ENCODE measurements at regions not wholly inside any gene's neighbourhood (a gene's known extent, or its start where the extent isn't known, plus 50 kb on each side); places are given as distances from the start of the nearest gene placed in this dataset.

DNA sequence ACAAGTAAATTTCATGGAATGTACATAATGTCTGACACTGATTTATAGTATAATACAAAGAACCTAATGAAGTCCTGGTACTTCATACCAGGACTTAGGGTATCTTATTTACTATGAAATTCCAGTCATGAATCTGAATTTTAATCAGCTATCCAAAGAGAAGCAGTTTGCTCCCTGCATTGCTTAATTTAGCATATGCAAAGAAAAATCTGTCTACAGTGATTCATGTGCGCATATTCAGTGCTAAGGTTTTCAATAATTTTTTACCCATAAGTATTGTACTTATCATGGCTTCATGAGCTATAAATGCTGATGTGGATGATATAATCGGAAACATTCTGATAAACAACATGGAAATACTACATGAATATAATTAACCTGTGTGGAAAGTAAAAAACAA, 185.6 kb upstream of the ARHGAP42 start:
- TF ChIP-seq, protein P1, sequence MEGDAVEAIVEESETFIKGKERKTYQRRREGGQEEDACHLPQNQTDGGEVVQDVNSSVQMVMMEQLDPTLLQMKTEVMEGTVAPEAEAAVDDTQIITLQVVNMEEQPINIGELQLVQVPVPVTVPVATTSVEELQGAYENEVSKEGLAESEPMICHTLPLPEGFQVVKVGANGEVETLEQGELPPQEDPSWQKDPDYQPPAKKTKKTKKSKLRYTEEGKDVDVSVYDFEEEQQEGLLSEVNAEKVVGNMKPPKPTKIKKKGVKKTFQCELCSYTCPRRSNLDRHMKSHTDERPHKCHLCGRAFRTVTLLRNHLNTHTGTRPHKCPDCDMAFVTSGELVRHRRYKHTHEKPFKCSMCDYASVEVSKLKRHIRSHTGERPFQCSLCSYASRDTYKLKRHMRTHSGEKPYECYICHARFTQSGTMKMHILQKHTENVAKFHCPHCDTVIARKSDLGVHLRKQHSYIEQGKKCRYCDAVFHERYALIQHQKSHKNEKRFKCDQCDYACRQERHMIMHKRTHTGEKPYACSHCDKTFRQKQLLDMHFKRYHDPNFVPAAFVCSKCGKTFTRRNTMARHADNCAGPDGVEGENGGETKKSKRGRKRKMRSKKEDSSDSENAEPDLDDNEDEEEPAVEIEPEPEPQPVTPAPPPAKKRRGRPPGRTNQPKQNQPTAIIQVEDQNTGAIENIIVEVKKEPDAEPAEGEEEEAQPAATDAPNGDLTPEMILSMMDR (conservative IDR thresholded peaks at IDR 0.05; ENCODE audit: low read depth, low read length): no peak
- TF ChIP-seq EZH2 (IDR thresholded peaks at IDR 0.05; ENCODE audit: borderline replicate concordance, low read depth, low read length, poor library complexity, severe bottlenecking): no peak

Measured in A673 (cell line).